ENCODE measurements at regions not wholly inside any gene's neighbourhood (a gene's known extent, or its start where the extent isn't known, plus 50 kb on each side); places are given as distances from the start of the nearest gene placed in this dataset.

DNA sequence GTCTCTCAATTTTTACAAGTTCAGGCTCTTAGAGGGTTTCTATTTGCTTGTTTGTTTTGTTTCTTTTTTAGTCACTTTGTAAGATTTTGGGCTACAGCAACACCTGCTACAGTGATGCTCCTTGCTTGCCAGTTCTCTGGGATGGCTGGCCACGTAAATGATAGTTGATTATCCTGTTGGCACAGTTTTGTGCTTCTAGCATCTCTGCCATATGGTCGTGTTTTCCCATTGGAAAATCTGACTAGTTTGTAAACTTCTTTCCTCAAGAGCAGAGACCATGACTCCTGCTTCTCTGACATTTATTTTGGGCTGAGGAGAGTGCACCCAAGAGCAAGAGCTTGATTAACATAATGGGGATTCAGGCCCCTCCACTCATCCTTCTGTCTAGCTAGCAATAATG is 1621.6 kb upstream of the RAG2 start:
- intact Hi-C loops (cut with DNase I; ENCODE audit: low total_unique reads) = no loop called here
- Histone ChIP-seq H3K27ac (no peak overlapping the region), H3K4me1 (no peaks in the 10 kb centered on the region), H3K36me3 (no peaks in the 10 kb centered on the region), H3K27me3 (no peaks in the 10 kb centered on the region), H3K4me3 (no peak overlapping the region), H3K9me3 (no peaks in the 10 kb centered on the region)
- no peak for TF ChIP-seq POLR2A (IDR thresholded peaks at IDR 0.05)
- TF ChIP-seq, protein P1, sequence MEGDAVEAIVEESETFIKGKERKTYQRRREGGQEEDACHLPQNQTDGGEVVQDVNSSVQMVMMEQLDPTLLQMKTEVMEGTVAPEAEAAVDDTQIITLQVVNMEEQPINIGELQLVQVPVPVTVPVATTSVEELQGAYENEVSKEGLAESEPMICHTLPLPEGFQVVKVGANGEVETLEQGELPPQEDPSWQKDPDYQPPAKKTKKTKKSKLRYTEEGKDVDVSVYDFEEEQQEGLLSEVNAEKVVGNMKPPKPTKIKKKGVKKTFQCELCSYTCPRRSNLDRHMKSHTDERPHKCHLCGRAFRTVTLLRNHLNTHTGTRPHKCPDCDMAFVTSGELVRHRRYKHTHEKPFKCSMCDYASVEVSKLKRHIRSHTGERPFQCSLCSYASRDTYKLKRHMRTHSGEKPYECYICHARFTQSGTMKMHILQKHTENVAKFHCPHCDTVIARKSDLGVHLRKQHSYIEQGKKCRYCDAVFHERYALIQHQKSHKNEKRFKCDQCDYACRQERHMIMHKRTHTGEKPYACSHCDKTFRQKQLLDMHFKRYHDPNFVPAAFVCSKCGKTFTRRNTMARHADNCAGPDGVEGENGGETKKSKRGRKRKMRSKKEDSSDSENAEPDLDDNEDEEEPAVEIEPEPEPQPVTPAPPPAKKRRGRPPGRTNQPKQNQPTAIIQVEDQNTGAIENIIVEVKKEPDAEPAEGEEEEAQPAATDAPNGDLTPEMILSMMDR (IDR thresholded peaks at IDR 0.05) = no peak
- DNase-seq = no peak

GRCh38 chr11:38208951-38209350 is 1610.9 kb upstream of the RAG2 start:
- H3K27ac ChIP-seq = no peak overlapping the region
- intact Hi-C loops (cut with DNase I; ENCODE audit: low total_unique reads) = no loop called here
- H3K36me3 ChIP-seq = no peaks in the 10 kb centered on the region
- no peaks in the 10 kb centered on the region for H3K27me3 ChIP-seq
- no peak overlapping the region for H3K4me3 ChIP-seq
- H3K9me3 ChIP-seq = no peaks in the 10 kb centered on the region
- no peak for DNase-seq
- no peaks in the 10 kb centered on the region for H3K4me1 ChIP-seq
- no peak for TF ChIP-seq POLR2A (IDR thresholded peaks at IDR 0.05)
- TF ChIP-seq, protein P1 (IDR thresholded peaks at IDR 0.05) = no peak

DNA sequence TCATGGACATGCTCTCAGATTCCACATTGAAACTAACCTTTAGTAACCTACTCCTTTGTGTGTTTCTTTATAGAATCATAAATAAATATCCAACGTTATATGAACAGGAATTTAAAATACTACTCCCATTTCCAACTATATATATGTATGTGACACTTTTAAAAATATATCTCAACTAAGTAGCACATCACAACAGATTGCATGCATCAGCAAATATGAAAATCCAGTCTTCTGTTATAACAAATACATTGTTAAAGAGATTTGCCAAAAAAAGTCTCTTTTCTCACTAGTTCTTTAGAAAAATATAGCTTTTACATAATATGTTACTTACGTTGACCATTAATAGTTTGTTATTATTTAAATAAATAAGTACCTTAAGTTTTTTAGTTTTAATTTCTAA is 1608.6 kb upstream of the RAG2 start:
- no peaks in the 10 kb centered on the region for H3K9me3 ChIP-seq
- no peaks in the 10 kb centered on the region for H3K27me3 ChIP-seq
- H3K4me1 ChIP-seq = no peaks in the 10 kb centered on the region
- intact Hi-C loops (cut with DNase I; ENCODE audit: low total_unique reads) = no loop called here
- no peaks in the 10 kb centered on the region for H3K36me3 ChIP-seq
- H3K27ac ChIP-seq = no peak overlapping the region
- H3K4me3 ChIP-seq = no peak overlapping the region
- no peak for DNase-seq
- TF ChIP-seq POLR2A (IDR thresholded peaks at IDR 0.05) = no peak
- TF ChIP-seq, protein P1 (IDR thresholded peaks at IDR 0.05) = no peak

GRCh38 chr11:38191101-38191500 is 1593.1 kb upstream of the RAG2 start:
- DNase-seq = no peak
- H3K4me3 ChIP-seq = no peak overlapping the region
- peaks cover 0 to 2% of the 10 kb centered on the region in 2 donors for H3K36me3 ChIP-seq
- H3K27me3 ChIP-seq = no peaks in the 10 kb centered on the region
- H3K4me1 ChIP-seq = no peaks in the 10 kb centered on the region
- intact Hi-C loops (cut with DNase I; ENCODE audit: low total_unique reads) = no loop called here
- H3K27ac ChIP-seq = no peak overlapping the region
- TF ChIP-seq, protein P1 (IDR thresholded peaks at IDR 0.05) = no peak
- no peak for TF ChIP-seq POLR2A (IDR thresholded peaks at IDR 0.05)
- no peaks in the 10 kb centered on the region for H3K9me3 ChIP-seq

GRCh38 chr11:38182126-38182866 is 1584.3 kb upstream of the RAG2 start:
- H3K4me1 ChIP-seq = no peaks in the 10 kb centered on the region
- no peaks in the 10 kb centered on the region for H3K9me3 ChIP-seq
- no peaks in the 10 kb centered on the region for H3K27me3 ChIP-seq
- H3K27ac ChIP-seq = no peak overlapping the region
- no peak for DNase-seq
- H3K36me3 ChIP-seq = no peaks in the 10 kb centered on the region
- TF ChIP-seq, protein P1 (IDR thresholded peaks at IDR 0.05) = no peak
- no peak for TF ChIP-seq POLR2A (IDR thresholded peaks at IDR 0.05)
- intact Hi-C loops (cut with DNase I; ENCODE audit: low total_unique reads) = no loop called here
- H3K4me3 ChIP-seq = no peak overlapping the region

Data from uterus (tissue), 3 donors.